ENCODE measurements at regions not wholly inside any gene's neighbourhood (a gene's known extent, or its start where the extent isn't known, plus 50 kb on each side); places are given as distances from the start of the nearest gene placed in this dataset.

GRCh38 chr2:120523766-120524165 lies 177.8 kb downstream of the INHBB start:
- TF ChIP-seq CTCF (IDR thresholded peaks at IDR 0.05): no peak
- no peak for TF ChIP-seq EZH2 (IDR thresholded peaks at IDR 0.05)
- no peak for TF ChIP-seq EZH2phosphoT487 (IDR thresholded peaks at IDR 0.05)
